ENCODE measurements at regions not wholly inside any gene's neighbourhood (a gene's known extent, or its start where the extent isn't known, plus 50 kb on each side); places are given as distances from the start of the nearest gene placed in this dataset.

GRCh38 chr2:8115966-8116365 lies 565.9 kb upstream of the ID2 start:
- TF ChIP-seq FOXA2 (IDR thresholded peaks at IDR 0.05) = no peak
- no peak for TF ChIP-seq JUND (IDR thresholded peaks at IDR 0.05)
- no peak for TF ChIP-seq HNF4A (conservative IDR thresholded peaks at IDR 0.05)
- no peak for TF ChIP-seq TAF1 (conservative IDR thresholded peaks at IDR 0.05)
- TF ChIP-seq RAD21 (IDR thresholded peaks at IDR 0.05) = no peak
- no peak for TF ChIP-seq GABPA (IDR thresholded peaks at IDR 0.05 in 1 of 2, conservative IDR thresholded peaks at IDR 0.05 in 1 of 2)
- TF ChIP-seq YY1 (IDR thresholded peaks at IDR 0.05) = no peak
- TF ChIP-seq CTCF (IDR thresholded peaks at IDR 0.05; ENCODE audit: low read depth, low read length, missing input control) = no peak
- no peak for TF ChIP-seq EGR1 (IDR thresholded peaks at IDR 0.05; ENCODE audit: low read depth in 2 of 2)
- H3K27ac ChIP-seq (ENCODE audit: low read depth in 1 of 2, low read length in 2 of 2) = no peak overlapping the region
- DNase-seq (ENCODE audit: low spot score) = no peak
- H3K36me3 ChIP-seq (ENCODE audit: control insufficient read depth in 4 of 4, insufficient read depth in 3 of 4, low read depth in 1 of 4, low read length in 3 of 4) = no peaks in the 10 kb centered on the region
- no peaks in the 10 kb centered on the region for H3K27me3 ChIP-seq (ENCODE audit: control insufficient read depth in 4 of 4, insufficient read depth in 4 of 4, low read length in 3 of 4)
- WGBS = 90% methylated on average over 3 of the region's 3 CpGs
- H3K9ac ChIP-seq (ENCODE audit: low read depth in 1 of 2, low read length in 2 of 2) = no peak overlapping the region
- H3K9me3 ChIP-seq (ENCODE audit: control insufficient read depth in 4 of 4, low read length in 3 of 4) = no peaks in the 10 kb centered on the region
- no peak overlapping the region for H3K4me3 ChIP-seq (ENCODE audit: low read depth in 1 of 3, low read length in 3 of 3)
- H3K4me1 ChIP-seq (ENCODE audit: control insufficient read depth in 4 of 4, insufficient read depth in 4 of 4, low read length in 3 of 4) = peaks cover 0 to 22% (median 4%) of the 10 kb centered on the region in 4 donors

GRCh38 chr2:8116661-8117060 lies 565.2 kb upstream of the ID2 start:
- no peaks in the 10 kb centered on the region for H3K9me3 ChIP-seq (ENCODE audit: control insufficient read depth in 4 of 4, low read length in 3 of 4)
- TF ChIP-seq JUND (IDR thresholded peaks at IDR 0.05) (no peak), HNF4G (IDR thresholded peaks at IDR 0.05) (no peak), CTCF (IDR thresholded peaks at IDR 0.05; ENCODE audit: low read depth, low read length, missing input control) (no peak), RAD21 (IDR thresholded peaks at IDR 0.05) (no peak), MAX (IDR thresholded peaks at IDR 0.05) (no peak)
- no peak for DNase-seq (ENCODE audit: low spot score)
- H3K27ac ChIP-seq (ENCODE audit: low read depth in 1 of 2, low read length in 2 of 2) = no peak overlapping the region
- H3K4me3 ChIP-seq (ENCODE audit: low read depth in 1 of 3, low read length in 3 of 3) = no peak overlapping the region
- H3K9ac ChIP-seq (ENCODE audit: low read depth in 1 of 2, low read length in 2 of 2) = no peak overlapping the region
- WGBS = 84% methylated on average over 7 of the region's 7 CpGs
- no peaks in the 10 kb centered on the region for H3K36me3 ChIP-seq (ENCODE audit: control insufficient read depth in 4 of 4, insufficient read depth in 3 of 4, low read depth in 1 of 4, low read length in 3 of 4)
- H3K4me1 ChIP-seq (ENCODE audit: control insufficient read depth in 4 of 4, insufficient read depth in 4 of 4, low read length in 3 of 4) = peaks cover 3 to 28% (median 7%) of the 10 kb centered on the region in 4 donors
- no peaks in the 10 kb centered on the region for H3K27me3 ChIP-seq (ENCODE audit: control insufficient read depth in 4 of 4, insufficient read depth in 4 of 4, low read length in 3 of 4)

- Histone ChIP-seq H3K4me1 (ENCODE audit: control insufficient read depth in 4 of 4, insufficient read depth in 4 of 4, low read length in 3 of 4) (peaks cover 3 to 36% (median 8%) of the 10 kb centered on the region in 4 donors), H3K4me3 (ENCODE audit: low read depth in 1 of 3, low read length in 3 of 3) (peak overlapping the region; percentile 17 to 44 (median 24))
- TF ChIP-seq REST (IDR thresholded peaks at IDR 0.05) (no peak), ATF3 (IDR thresholded peaks at IDR 0.05) (no peak), MAX (IDR thresholded peaks at IDR 0.05) (no peak), RXRA (IDR thresholded peaks at IDR 0.05) (peak in 1 of 2 donors; percentile 55), ZBTB33 (IDR thresholded peaks at IDR 0.05) (no peak), YY1 (IDR thresholded peaks at IDR 0.05) (no peak), TAF1 (conservative IDR thresholded peaks at IDR 0.05) (no peak), FOXA1 (IDR thresholded peaks at IDR 0.05) (no peak)
Measured at GRCh38 chr2:8118940-8119781, 562.7 kb upstream of the ID2 start.

More at GRCh38 chr2:8118940-8119781, 562.7 kb upstream of the ID2 start:
- Histone ChIP-seq H3K27ac (ENCODE audit: low read depth in 1 of 2, low read length in 2 of 2) (peak overlapping the region; percentile 98), H3K9ac (ENCODE audit: low read depth in 1 of 2, low read length in 2 of 2) (peak overlapping the region; percentile 78 to 94), H3K9me3 (ENCODE audit: control insufficient read depth in 4 of 4, low read length in 3 of 4) (no peaks in the 10 kb centered on the region), H3K27me3 (ENCODE audit: control insufficient read depth in 4 of 4, insufficient read depth in 4 of 4, low read length in 3 of 4) (no peaks in the 10 kb centered on the region), H3K36me3 (ENCODE audit: control insufficient read depth in 4 of 4, insufficient read depth in 3 of 4, low read depth in 1 of 4, low read length in 3 of 4) (no peaks in the 10 kb centered on the region)
- no peak for DNase-seq (ENCODE audit: low spot score)
- 43% methylated on average over 14 of the region's 14 CpGs for WGBS
